ENCODE measurements at regions not wholly inside any gene's neighbourhood (a gene's known extent, or its start where the extent isn't known, plus 50 kb on each side); places are given as distances from the start of the nearest gene placed in this dataset.
A peak's percentile ranks its signal among the peaks of the same experiment; 100 is the strongest.

DNA sequence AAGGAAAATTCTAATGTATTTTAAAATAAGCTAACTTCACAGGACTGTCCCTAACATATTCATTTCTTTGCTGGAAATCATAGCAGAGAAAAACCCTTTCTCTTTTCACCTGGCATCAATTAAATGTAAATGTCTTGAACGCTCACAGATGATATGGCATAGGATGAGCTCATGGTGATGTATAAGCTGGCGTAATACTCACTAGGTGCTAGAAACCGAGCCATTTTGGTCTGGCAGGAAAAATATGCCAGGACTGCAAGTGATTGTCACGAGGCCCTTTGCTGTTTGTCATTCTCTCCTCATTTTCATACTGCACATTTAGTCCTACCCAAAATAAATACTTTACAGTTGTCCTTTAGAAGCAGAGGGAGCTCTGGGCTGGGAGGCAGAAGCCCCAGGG lies 222.7 kb upstream of the LNX1 start:
- DNase-seq (ENCODE audit: low spot score): no peak

DNA sequence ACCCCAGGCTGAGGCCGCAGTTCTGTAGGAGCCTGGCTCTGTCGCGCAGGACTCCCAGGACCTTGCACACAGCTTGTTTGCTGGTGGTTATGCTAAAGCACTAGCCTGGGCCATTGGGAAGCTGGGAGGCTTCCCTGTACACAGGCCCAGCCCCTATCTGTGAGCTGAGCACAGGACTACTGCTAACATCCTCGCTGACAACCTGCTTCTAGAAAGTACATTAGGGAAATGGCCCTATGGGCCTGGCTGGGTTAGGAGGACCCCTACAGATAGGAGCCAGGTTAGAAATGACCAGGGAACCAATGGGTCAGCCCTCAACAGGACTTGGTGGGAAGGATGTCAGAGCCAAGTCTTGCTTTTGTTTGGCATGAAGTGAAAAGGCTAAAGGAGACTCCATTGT lies 219.4 kb upstream of the LNX1 start:
- DNase-seq (ENCODE audit: low spot score): no peak

DNA sequence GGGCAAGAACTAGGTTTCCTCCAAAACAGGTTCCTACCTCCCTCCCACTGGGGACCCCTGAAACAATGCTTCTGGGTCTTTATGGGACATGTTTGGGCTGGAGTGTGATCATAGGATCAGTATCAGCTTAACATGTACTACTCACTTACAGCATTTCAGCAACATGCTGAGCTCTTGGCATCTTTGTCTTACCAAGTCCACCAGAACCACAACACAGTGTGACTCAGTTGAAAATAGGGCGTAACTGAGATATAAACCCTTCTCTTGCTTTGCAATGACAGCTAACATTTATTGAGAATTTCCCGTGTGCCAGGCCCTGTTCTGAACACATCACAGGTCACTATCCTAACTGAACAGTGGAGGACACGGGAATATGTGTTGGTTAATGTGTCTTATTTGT lies 218.5 kb upstream of the LNX1 start:
- no peak for DNase-seq (ENCODE audit: low spot score)

DNA sequence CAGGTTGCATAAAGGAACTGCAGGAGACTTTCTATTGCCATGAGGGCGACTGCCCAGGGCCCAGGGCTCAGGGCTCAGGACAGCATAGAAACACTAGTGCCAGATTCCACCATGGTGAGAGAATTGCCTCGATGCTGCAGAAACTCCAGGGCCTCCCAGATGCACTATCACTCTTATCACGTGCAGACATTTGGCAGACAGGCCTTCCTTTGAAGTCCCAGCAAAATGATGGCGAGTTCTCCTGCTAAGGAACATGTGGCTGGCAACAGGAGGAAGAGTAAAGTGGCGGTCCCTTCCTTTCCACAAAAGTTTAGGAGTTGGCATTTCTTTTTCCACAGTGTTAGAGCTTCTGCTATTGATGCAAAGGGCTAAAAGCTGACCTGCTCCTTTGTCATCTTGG lies 214.0 kb upstream of the LNX1 start:
- DNase-seq (ENCODE audit: low spot score): no peak

DNA sequence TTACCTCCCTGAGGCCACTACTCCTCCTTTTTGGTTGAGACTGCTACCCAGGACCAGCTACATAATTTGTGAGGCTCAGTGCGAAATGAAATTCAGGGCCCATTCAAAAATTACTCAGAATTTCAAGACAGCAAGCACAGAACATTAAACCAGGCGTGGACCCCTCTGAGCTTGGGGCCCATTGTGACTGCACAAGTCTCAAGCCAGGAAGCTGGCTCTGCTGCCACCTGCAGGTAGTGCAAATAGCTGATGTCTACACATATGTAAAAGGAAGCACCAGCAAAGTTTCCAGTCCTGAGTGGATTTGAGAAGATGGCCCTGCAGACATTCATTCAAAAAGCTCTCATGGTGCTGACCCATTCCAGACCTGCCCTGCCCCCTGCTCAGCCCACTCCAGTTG lies 213.4 kb upstream of the LNX1 start:
- peak; percentile 10 for DNase-seq (ENCODE audit: low spot score)

DNA sequence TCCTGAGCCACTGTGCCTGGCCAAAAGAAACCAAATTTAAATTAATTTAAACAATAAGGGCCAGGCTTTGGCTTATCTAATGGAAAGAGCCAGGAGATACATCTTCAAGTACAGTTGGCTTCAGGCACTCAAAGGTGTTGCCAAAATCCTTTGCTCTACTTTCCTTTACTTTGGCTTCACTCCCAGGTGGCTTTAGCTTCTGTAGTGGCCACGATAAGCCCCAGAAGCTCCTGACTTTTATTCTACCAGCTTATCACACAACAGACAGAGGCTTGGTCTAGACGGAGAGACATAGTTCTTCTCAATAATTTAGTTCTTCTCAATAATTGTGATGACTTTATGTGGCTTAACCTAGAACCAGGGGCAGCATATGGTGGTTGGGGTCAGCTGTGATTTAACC lies 211.2 kb upstream of the LNX1 start:
- no peak for DNase-seq (ENCODE audit: low spot score)

DNA sequence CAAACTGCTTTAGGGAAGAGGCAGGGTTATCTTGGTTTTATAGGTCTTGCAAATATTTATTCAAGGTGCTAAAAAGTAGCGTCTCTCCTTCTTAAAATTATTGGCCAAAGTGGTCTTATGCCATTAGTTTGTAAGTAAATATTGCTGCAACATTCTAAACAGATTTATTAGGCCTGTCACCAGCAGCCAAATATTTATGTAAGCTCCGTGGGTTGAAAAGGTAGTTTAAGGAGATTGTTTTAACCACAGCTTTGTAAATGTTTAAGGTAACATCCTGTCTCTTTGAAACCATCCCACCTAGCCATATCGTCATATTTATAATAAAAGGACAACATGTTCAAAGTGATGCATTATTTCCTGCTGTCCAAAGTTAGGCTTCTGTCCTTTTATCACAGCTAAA lies 210.1 kb upstream of the LNX1 start:
- DNase-seq (ENCODE audit: low spot score): no peak

DNA sequence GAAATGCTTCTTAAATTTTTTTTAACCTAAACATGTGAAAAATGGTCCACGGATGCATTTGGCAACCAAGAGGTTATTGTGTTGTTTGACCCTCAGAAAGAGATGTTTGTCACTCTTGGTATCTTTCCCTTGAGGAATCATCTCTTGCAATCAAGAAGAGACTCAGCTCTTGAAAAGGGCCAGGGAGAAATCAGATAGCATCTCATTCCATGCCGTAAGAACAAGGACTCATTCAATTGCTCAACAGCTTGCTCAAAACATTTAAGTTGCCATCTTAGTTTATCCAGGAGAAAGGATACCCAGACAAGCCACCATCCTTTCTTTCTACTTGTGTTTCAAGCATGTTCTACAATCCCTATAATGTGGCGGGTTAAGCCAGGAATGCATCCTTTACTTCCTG lies 209.5 kb upstream of the LNX1 start:
- DNase-seq (ENCODE audit: low spot score): no peak

DNA sequence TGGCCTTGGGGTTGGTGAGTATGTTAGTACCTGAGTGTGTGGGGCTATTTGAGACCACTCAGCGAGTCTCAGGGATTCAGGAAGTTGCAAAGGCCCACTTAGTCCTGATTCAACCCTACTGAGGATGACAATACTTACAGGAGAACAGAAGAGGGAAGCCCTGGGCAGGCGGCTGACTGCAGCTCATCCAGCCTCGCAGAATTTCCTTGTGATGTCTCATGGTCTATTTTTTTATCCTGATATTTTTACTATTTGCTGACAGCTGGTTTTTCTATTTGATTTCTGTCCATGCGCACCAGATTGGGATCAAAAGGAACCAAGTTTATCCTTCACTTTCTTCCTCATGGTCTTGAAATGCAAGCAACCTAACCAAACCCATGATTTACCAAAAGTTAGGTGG lies 201.8 kb upstream of the LNX1 start:
- DNase-seq (ENCODE audit: low spot score): no peak

DNA sequence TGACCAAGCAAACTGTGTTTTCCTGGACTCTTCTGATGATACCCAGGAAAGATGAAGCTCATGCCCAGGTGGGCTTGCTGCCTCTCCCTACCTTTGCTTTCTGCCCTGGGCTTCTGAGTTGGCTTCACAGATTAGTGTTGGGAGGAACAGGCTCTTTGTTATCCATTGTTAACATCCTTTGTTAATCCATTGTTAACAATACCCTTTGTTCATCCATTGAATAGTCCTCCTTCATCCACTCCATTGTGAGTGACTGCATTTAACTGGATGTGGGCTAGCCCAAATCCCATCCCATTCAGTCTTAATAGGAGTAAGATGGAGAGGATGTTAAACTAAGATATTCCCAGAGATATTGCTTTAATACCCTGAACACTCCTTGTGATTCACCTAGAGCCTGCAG lies 199.0 kb upstream of the LNX1 start:
- DNase-seq (ENCODE audit: low spot score): no peak

DNA sequence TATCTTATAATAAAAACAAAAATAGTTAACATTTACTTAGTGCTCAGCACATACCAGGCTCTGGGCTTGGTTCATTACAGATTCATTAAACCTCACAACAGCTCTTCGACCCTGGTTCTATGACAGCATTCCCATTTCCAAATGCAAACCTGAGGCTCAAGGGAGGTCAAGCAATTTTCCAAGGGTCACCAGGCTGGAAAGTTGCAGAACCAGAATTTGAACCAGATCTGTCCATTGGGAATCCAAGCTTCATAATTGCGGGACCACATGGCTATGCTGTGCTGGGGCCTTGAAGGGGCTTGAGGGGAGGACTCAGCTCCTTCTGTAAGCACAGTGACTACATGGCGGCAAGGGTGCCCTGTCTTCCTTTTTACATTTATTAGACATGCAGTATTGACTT lies 197.3 kb upstream of the LNX1 start:
- no peak for DNase-seq (ENCODE audit: low spot score)

DNA sequence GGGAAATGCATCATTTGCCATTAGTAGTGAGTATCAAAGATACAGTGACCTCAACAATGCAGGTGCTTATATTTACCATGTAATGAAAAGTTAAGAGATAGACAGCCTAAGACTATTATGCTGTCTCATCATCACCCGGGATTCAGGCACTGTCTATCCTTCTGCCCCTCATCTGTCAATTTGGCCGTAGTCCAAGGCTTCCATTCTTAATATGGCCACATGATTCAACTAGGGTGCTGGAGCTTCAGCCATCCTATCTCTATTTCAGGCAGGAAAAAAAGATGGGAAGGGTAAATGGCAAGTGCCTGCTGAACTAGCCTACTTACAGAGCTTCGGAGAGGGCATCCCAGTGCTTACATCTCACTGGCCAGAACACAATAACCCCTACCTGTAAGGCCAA lies 196.7 kb upstream of the LNX1 start:
- no peak for DNase-seq (ENCODE audit: low spot score)

DNA sequence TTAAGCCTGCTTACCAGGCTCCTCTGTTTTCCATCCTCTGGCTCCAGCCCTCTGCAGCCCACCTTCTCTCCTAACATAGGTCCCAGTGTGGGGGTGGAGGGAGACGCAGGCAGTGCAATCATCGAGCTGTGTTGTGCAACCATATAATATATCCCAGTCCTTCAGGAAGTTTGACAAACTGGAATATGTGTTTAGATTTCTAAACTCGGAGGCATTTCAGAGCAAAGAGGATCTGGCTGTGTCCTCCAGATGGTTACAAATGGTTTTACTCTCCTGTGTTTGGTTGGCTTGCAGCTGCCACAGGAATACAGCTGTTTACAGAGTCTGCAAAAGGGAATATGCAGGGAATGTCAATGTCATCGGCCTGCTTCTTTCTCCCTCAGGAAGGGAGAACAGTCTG lies 195.3 kb upstream of the LNX1 start:
- no peak for DNase-seq (ENCODE audit: low spot score)

DNA sequence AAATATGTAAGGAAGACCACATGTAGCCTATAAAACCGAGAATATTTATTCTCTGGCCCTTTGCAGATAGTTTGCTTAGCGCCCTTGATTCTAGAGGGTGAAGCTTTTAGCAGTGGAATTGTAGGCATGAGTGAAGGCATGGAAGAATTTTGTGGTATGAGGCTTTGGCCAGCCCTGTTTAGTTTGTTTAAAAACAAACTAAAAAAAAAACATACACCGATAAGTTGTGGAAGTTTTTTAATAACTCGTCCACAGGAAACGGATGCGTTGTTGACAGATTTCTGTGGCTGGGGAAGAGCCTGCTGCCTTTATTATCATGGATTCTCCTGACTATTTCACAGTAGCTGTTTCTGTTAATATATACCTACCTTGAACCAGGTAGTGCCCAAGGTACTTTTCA lies 194.7 kb upstream of the LNX1 start:
- DNase-seq (ENCODE audit: low spot score): no peak

DNA sequence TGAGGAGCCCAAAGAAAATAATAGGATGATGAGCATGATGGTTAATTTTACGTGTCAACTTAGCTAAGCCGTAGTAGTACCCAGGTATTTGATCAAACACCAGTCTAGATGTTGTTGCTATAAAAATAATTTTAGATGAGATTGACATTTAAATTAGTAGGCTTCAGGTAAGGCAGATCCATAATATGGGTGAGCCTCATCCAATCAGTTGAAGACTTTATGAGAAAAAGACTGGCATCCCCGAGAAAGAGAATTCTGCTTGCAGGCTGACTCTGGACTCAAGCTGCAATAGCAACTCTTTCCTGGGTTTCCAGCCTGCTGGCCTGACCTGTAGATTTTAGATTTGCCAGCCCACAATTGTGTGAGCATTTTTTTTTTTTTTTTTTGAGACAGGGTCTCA lies 192.8 kb upstream of the LNX1 start:
- DNase-seq (ENCODE audit: low spot score): no peak

DNA sequence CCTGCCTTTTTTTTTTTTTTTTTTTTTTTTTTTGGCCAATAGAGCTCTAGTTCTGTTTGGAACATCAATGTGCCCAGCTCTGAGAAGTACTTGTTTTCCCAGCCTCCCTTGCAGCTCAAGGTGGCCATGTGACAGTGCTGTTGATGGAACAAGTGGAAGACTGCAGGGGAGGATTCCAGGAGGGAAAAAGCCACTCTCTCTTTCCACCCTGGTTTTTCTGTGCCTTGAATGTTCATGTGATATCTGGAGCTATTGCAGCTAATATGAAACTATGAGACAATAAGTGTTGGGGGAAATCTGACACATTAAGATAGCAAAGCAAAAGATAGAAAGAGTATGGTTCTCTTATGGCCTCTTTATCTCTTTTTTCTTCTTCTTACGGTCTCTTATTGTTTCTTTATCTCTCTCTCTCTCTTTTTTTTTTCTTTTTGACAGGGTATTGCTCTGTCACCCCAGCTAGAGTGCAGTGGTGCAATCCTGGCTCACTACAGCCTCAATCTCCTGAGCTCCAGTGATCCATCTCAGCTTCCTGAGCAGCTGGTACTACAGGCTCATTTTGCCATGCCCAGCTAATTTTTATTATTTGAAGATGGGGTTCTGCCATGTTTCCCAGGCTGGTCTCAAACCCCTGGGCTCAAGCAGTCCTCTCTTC lies 192.0 kb upstream of the LNX1 start:
- no peak for DNase-seq (ENCODE audit: low spot score)

DNA sequence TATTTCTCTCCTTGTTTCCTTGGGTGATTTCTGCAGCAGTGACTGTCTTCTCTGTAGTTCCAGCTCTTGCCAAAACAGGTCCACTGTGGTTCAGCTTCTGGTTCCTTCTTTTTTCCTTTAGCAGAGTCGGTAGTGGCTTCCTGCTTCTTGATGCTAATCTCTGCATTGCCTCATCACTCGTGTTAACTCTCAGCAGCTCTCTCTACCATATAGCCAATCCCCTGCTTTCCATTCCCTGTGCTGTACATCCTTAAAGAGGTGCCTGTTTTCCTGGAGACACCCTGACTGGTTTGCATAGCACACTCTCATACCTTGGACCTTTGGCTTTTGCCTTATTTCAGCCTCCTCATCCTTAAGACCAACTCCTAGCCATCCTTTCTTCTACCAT lies 191.2 kb upstream of the LNX1 start:
- no peak for DNase-seq (ENCODE audit: low spot score)

DNA sequence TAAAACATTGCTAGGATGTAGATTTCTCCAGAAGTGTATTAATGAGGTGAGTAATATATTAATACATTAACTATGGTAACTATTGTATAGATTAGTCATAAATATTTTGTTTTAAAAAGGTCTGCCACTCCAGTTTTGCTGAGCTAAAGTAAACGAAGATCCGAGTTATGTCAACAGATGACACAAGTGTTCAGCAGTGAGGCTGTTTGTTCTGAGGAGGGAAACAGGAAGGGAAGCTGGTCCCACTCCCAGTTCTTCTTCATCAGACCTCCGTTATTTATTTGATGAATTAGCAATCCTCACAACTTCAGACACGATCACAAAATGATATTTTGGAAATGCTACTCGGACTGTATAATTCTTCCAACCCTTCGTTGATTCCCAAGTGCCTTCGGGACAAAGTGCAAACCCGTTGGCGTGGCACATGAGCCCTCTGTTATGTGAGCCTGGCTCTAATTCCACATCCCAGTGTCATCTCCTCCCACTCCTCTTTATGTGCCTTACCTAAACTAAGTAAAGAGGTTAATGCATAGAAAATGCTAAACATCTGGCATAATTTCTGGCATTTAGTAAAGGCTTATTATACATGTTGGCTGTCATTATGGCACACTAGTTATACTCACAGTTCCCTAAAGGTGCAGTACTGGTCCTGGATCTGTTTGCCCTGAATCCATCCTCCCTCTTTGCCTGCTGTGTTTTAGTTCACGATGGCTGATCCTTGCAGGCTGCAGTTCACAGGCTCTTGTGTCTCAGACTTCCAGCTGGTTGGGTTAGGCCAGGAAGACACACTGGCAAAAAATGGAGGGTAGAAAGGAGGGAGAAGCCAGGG lies 190.6 kb upstream of the LNX1 start:
- DNase-seq (ENCODE audit: low spot score): no peak

DNA sequence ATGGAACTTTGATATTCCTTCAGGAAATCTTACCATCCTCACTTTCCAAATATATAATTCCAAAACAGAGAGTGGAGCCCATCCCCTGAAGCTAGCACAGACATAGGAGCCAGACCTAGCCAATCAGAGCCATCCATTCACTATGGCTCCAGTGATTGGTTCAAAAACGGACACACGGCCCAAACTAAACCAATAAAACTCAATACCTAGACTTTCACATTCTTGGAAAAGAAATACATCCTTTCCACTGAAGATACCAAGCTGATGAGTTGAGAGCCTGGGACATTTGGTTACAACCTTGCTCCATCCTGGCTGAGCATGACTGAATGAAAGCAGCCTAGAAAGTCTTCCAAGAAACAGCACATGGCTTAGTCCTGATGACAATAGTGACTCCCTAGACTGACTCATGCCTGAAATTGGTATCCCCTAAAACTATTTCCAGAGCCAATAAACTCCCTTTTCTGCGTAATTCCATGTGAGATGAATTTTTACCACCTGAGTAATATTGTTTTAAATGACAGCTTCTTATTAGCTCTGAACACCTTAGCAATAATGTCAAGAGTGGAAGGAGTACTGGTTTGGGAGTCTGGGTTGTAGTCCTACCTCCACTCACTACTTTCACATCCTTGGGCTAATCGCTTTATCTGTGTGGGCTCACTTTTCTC lies 189.6 kb upstream of the LNX1 start:
- no peak for DNase-seq (ENCODE audit: low spot score)

DNA sequence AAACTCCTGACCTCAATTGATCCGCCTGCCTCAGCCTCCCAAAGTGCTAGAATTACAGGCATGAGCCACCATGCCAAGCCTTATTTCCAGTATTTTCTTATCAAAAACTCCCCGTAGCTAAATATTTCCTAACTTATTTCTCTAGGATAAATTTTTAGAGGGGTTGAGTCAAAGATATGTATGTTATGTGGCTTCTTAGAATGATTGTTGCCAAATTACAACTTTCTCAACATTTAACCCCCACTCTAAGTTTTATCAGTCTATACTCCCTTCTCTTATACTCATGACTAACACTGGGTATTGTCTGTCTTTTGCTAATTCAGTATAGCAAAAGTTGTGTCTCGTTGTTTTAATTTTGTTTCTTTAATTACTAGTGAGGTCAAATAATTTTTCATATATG lies 187.7 kb upstream of the LNX1 start:
- no peak for DNase-seq (ENCODE audit: low spot score)

DNA sequence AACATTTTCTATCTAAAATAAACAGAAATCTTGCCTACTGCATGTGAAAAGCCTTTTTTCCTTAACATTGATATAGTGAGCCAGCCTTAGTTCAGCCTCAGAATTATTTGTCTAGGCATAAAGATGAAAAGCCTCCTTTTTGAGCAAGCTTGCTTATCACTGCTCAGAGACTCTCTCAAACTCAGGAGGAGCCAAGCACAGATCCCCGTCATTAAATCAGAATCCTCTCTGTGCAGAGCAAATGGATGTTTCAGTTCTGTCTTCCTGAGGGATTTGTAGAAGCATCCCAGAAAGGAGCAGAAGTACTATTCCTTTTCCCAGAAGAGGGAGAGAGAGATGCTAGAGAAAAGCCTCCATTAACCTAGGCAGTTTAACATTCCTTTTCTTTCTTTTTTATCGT lies 186.9 kb upstream of the LNX1 start:
- no peak for DNase-seq (ENCODE audit: low spot score)

DNA sequence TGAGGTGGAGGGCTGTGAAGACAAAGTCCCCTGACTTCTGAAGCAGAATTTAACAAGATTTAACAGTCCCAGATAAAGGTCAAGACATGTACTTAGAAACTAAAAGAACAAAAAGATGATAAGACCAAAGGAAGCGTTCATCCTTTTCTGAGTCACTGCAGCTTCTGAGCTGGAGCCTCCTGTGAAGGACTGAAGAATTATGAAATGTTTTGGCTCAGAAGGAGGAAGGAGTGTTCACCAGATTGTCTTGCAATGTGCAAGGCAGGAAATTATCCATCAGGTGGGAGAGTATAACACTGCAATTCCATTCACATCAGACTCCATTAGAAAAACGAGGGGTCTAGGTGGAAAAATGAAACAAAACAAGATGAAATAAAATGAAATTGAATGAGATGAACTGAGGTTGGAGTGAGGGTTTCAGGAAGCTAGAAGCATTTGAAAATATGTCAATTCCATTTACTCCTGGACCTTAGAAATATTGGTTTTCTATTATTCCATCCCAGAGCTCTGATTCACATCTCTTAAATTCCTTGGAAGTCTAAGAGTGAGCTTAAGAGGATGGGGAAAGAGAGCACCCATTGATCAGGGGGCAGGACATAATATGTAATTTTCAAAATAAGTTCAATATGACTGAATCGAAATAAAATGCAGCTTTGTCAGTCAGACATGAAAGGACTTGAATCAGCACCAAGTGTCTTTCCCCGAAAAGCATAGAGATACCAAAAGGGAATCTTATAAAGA lies 186.1 kb upstream of the LNX1 start:
- DNase-seq (ENCODE audit: low spot score): no peak

DNA sequence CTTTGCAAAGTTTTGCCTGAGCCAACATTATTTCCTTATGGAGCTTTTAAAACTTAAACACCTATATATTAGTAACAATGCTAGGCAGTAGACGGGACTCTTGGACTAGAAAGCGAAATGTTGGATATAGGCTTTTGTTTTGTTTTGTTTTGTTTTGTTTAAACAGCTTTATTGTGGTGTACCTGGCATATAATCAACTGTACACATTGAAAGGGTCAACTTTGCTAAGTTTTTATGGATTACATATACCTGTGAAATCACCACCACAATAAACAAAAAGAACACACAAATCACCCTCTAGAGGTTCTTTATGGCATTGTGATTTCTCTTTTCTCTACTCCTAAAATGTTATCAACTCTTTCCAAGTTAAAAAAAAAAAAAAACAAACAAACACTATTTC lies 184.9 kb upstream of the LNX1 start:
- DNase-seq (ENCODE audit: low spot score): no peak
